Fibroblast of the aortic adventitia (primary cell): ENCODE measurements at regions not wholly inside any gene's neighbourhood (a gene's known extent, or its start where the extent isn't known, plus 50 kb on each side); places are given as distances from the start of the nearest gene placed in this dataset.
A peak's percentile ranks its signal among the peaks of the same experiment; 100 is the strongest.
"Not testable (repeated sequence)": the region's sequence is repeated elsewhere in the genome, so short reads cannot be mapped to it uniquely, and the experiment has no call there.

ENCODE experiments used
- DNase-seq: peaks from one replicate; pipeline ENCODE4 v3.0.0-alpha.2; 2010; ENCODE audit warnings: low read depth
- H3K4me3 ChIP-seq: 2 replicates; pipeline ENCODE4 v1.5.1; 2011; ENCODE audit warnings: low read depth, mild to moderate bottlenecking, control low read depth, low read length, moderate library complexity
- TF ChIP-seq, protein P1 (sequence below): IDR thresholded peaks from 2 replicates; pipeline ENCODE4 v1.5.1; 2011; ENCODE audit warnings: mild to moderate bottlenecking, low read length, control low read depth, inconsistent platforms; ENCODE audit not compliant: insufficient read depth

DNA sequence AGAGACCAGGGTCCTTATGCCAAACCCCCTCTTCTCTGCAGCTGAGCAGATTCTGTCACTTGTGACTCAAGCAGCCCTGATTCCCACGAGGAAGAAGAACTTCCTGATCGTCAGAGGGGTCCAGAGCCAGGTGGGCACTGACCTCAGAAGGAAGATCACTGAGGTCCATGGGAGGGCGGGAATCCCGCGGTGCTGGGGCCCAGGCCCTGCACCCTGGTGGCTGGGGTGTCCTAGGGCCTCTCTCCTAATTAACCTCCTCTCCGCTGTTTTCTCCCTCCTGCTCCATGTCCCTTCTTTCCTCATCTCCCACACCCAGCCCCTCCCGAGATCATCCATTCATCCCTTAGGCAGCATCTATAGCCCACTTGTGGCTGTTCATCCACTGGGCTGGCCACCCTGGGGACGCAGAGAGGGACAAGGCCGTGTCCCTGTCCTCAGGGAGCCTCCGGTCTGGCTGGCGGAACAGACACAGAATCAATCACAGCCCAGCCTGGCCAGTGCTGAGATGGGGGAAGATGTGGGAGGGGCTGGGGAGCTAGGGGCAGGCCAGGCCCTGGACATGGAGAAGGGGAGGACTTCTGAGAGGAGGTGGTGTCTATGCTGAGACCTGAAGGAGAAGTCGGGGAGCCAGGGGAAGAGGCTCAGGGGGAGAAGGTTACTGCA lies 638.3 kb downstream of the MATN1 start:
- no peak overlapping the region for H3K4me3 ChIP-seq
- TF ChIP-seq, protein P1, sequence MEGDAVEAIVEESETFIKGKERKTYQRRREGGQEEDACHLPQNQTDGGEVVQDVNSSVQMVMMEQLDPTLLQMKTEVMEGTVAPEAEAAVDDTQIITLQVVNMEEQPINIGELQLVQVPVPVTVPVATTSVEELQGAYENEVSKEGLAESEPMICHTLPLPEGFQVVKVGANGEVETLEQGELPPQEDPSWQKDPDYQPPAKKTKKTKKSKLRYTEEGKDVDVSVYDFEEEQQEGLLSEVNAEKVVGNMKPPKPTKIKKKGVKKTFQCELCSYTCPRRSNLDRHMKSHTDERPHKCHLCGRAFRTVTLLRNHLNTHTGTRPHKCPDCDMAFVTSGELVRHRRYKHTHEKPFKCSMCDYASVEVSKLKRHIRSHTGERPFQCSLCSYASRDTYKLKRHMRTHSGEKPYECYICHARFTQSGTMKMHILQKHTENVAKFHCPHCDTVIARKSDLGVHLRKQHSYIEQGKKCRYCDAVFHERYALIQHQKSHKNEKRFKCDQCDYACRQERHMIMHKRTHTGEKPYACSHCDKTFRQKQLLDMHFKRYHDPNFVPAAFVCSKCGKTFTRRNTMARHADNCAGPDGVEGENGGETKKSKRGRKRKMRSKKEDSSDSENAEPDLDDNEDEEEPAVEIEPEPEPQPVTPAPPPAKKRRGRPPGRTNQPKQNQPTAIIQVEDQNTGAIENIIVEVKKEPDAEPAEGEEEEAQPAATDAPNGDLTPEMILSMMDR = no peak
- DNase-seq = no peak

DNA sequence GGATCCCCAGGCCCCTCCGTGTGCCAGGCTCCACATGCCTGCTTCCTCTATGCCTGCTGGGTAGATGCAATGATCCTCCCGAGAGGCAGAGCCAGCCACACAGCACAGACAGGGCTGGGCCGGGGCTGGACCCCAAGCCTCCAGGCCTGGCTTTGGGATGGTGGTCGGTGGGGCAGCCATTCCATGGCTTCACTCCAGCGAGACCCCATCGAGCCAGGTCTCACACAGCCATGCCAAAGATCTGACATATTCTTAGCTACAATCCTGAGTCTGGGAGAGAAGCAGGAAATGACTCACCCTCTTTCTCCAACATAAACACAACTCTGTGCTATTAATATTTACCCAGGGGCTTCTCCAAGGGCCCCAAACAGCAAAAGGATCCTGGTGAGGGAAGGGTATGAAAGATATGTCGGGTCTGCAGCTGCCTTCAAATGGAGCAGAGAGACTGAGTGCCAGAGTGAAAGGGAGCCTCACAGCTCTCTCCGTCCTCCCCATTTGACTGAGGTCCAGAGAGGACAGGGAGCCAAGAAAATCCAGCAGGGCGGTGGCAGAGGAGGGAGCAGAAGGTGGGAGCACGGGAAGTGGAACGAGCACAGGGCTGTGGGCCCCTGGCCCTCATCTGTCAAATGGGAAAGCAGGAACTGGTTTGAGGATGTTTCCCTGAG lies 639.5 kb downstream of the MATN1 start:
- peak; percentile 82 for DNase-seq
- TF ChIP-seq, protein P1 = no peak
- no peak overlapping the region for H3K4me3 ChIP-seq

DNA sequence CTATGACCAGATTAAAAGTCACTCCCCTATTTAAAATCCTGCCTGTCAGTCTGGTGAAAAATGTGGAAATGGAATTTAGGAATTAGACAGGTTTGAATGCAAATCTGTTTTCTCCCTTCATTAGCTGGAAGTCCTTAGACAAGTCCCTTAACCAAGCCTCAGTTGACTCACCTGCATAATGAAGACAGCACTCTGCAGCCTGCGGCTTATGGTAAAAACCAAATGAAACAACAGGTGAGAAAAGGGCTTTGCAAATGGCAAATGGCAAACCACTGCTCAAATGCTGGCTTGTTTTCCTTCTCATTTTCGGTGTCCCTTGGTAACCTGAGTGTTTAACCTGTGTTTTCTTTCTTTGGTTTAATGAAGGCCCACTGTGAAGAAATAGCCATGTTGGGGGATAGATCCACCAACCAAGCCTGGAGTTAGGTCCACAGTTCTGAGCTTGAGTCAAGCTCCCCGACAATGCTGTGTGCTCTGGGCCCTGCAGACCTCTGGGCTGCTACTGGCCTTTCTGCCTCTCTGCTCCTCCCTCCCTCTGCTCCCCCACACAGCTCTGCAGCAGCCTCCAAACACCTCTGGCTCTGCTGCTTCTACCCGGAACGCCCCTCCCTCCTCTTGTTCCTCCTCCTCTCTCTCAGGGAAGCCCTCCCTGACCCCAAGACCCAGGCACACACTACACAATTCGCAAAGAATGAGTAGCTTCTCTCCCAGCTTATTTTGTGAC lies 641.8 kb downstream of the MATN1 start:
- TF ChIP-seq, protein P1 = no peak
- H3K4me3 ChIP-seq = no peak overlapping the region
- DNase-seq = no peak

DNA sequence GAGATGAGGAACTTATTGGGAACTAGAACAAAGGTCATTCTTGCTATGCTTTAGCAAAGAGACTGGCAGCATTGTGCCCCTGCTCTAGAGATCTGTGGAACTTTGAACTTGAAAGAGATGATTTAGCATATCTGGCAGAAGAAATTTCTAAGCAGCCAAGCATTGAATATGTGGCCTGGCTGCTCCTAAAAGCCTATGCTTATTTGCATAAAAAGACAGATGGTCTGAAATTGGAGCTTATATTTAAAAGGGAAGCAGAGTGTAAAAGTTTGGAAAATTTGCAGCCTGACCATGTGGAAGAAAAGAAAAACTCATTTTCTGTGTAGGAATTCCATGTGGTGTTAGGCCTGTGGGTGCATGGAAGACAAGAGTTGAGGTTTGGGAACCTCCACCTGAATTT lies 647.5 kb downstream of the MATN1 start:
- not testable (repeated sequence) for H3K4me3 ChIP-seq, DNase-seq

DNA sequence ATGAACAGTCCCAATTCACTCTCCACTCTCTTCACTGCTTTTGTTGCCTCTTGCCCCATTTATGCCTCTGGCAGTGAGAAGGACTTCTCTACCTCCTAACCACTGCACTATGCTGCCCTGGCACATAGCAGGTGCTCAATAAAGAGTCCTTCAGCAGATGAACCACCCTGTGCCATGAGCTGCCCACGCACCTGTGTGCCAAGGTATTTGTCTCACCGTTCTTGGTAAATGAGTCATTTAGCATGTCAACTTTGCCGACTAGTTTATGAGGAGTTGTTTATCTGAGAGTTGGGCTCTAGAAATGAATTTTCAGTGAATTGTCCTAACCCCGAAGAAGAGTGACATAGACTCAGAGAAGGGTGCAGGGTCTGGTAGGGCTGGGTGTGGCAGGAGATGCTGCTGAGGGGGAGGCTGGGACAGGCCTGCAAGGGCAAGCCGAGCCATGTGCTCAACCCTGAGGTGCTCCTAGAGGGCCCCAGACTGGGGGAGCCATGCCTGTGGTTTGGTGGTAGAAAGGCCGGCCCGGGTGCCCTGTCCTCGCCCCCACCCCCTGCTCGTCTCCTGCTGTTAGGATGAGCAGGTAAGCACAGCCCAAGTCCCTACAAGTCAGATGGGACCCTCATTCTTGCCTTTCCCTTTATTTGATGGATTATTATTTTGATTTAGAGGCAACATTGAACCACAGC lies 654.5 kb downstream of the MATN1 start:
- TF ChIP-seq, protein P1 = no peak
- DNase-seq = no peak
- H3K4me3 ChIP-seq = no peak overlapping the region

DNA sequence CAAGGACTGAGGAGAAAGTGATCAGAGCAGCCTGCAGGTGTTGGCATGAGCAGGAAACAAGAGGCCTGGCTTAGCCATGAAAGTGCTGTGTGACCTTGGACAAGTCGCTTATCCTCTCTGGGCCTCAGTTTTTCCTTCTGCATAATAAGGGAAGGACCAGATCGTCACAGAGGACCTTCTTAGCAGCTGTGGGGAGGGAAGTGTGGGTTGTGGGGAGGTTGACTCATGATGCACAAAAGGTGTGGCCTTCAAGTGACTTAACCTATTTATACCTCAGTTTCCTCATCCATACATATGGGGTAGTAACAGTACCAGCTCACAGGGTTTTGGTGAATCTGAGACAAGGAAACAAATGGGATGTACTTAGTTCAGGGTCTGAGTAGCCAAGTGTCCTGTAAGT lies 658.8 kb downstream of the MATN1 start:
- TF ChIP-seq, protein P1 = no peak
- DNase-seq = no peak

DNA sequence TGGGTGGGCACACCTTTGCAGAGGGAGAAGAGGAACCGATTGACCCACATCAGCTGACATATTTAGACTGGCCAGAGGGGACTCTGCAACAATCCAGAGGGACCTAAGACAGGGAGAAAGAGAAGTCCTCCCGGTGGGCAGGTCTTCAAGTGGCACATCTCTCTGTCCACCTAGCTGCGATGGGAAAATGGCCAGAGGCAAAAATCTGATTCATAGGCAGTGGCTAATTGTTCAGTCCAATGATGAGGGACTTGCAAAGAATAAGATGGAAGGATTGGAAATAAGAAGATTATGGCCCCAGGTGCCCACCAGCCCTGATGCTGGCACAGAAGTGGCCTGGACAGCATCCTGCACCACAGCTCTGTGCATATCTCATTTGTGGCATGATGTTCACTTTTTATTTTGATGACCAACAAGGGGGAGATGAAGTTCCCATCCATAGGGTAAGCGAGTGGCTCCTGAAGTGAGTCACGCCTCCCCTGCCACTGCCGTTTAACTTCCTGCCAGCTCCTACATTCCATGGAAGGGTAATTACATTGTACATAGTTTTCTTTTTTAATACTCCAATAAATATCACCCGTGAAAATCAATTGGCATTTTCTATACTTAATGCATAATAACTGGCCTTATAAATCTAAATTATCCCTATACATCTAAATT lies 659.6 kb downstream of the MATN1 start:
- DNase-seq = no peak
- H3K4me3 ChIP-seq = no peak overlapping the region
- TF ChIP-seq, protein P1 = no peak

More for the DNA sequence above, 658.8 kb downstream of the MATN1 start:
- H3K4me3 ChIP-seq = no peak overlapping the region
